A549 (cell line): ENCODE measurements at regions not wholly inside any gene's neighbourhood (a gene's known extent, or its start where the extent isn't known, plus 50 kb on each side); places are given as distances from the start of the nearest gene placed in this dataset.

Experiments
- ATAC-seq, 2 experiments: fragments of 200-7000 bp in 1 of 2; fragments of >200 bp in 1 of 2; cut with Nextera tagmentation in 1 of 2; cut with Tn5 transposase in 1 of 2; 3 replicates each; pipeline versions ENCODE4 v1.8.0 to v1.9.1; 2018 to 2020; ENCODE audit warnings: mild to moderate bottlenecking in 1 of 2, moderate library complexity in 1 of 2
- CTCF ChIA-PET: fragments of 300-600 bp; sonication (Branson Sonifier 250); formaldehyde crosslinking; extraction: SDS; loops from one replicate; lab custom pipeline; 2021; ENCODE audit warnings: antibody characterized with exemption, inconsistent platforms; lab: Yijun Ruan, JAX
- POLR2A ChIA-PET: fragments of 350-600 bp; formaldehyde crosslinking; extraction: SDS; loops from one replicate; lab custom pipeline; 2021; ENCODE audit warnings: antibody characterized with exemption, inconsistent platforms; lab: Yijun Ruan, JAX
- DNase-seq, 2 experiments: peaks; one replicate each; pipeline versions ENCODE4 v3.0.0 to v3.0.0-alpha.2; 2011 to 2016; ENCODE audit warnings: low read depth in 1 of 2, low spot score in 1 of 2
- FAIRE-seq: peaks from 2 replicates; lab custom pipeline; 2011; peaks lifted over from hg19 to GRCh38; lab: Jason Lieb, UNC
- H3K27ac ChIP-seq, 2 experiments: fragments of >200 bp; sonication (Bioruptor Twin); formaldehyde crosslinking; 3 replicates each; pipeline ENCODE4 v1.5.1; 2016 to 2017
- H3K4me1 ChIP-seq: fragments of >200 bp; sonication (Bioruptor Twin); formaldehyde crosslinking; 3 replicates; pipeline ENCODE4 v1.6.1; 2016
- H3K4me2 ChIP-seq: fragments of >200 bp; sonication (Bioruptor Twin); formaldehyde crosslinking; 3 replicates; pipeline ENCODE4 v1.6.1; 2016
- H3K4me3 ChIP-seq: fragments of >200 bp; sonication (Bioruptor Twin); formaldehyde crosslinking; 3 replicates; pipeline ENCODE4 v1.5.1; 2016
- H3K9me3 ChIP-seq: fragments of >200 bp; sonication (Bioruptor Twin); formaldehyde crosslinking; 3 replicates; pipeline ENCODE4 v1.6.1; 2016
- ATOH8 ChIP-seq: fragments of 250-450 bp; sonication (Bioruptor Pico); IDR thresholded peaks from 2 replicates; pipeline ENCODE4 v1.5.0; 2020; ENCODE audit warnings: low read depth, mild to moderate bottlenecking, moderate library complexity
- BHLHE40 ChIP-seq: IDR thresholded peaks from 2 replicates; pipeline ENCODE4 v1.6.1; 2012; ENCODE audit warnings: low read depth, low read length, inconsistent platforms
- CBX8 ChIP-seq: fragments of 200-600 bp; sonication (generic); IDR thresholded peaks from 2 replicates; pipeline ENCODE4 v1.6.1; 2016
- E2F6 ChIP-seq: IDR thresholded peaks from 2 replicates; pipeline ENCODE4 v1.6.1; 2012; ENCODE audit warnings: low read depth, borderline replicate concordance
- EHMT2 ChIP-seq: fragments of 200-600 bp; sonication (generic); IDR thresholded peaks from 2 replicates; pipeline ENCODE4 v1.6.1; 2016; ENCODE audit warnings: antibody characterized with exemption, low read depth, mild to moderate bottlenecking, moderate library complexity
- ESRRA ChIP-seq: fragments of 150-350 bp; IDR thresholded peaks from 2 replicates; pipeline ENCODE4 v1.6.1; 2014; ENCODE audit warnings: mild to moderate bottlenecking, low read length, borderline replicate concordance
- FOSL2 ChIP-seq, 2 experiments: fragments of 450-650 bp in 1 of 2; fragments of >200 bp in 1 of 2; sonication (Bioruptor Twin) in 1 of 2; formaldehyde crosslinking; IDR thresholded peaks; 2 replicates each; pipeline versions ENCODE4 v1.5.0 to v1.6.1; 2016 to 2020; ENCODE audit warnings: mild to moderate bottlenecking in 1 of 2, moderate library complexity in 1 of 2
- FOXS1 ChIP-seq: fragments of 250-450 bp; sonication (Bioruptor Pico); IDR thresholded peaks from 2 replicates; pipeline ENCODE4 v1.5.0; 2020; ENCODE audit warnings: mild to moderate bottlenecking, moderate library complexity
- HDAC2 ChIP-seq: fragments of 200-600 bp; sonication (generic); IDR thresholded peaks from 2 replicates; pipeline ENCODE4 v1.6.1; 2016
- HEYL ChIP-seq: fragments of 250-450 bp; sonication (Bioruptor Pico); IDR thresholded peaks from 2 replicates; pipeline ENCODE4 v1.8.0; 2021; ENCODE audit warnings: mild to moderate bottlenecking, moderate library complexity
- HOXA7 ChIP-seq: fragments of 250-450 bp; sonication (Bioruptor Pico); IDR thresholded peaks from 2 replicates; pipeline ENCODE4 v1.5.0; 2020; ENCODE audit warnings: mild to moderate bottlenecking, moderate library complexity
- HOXB5 ChIP-seq: fragments of 250-450 bp; sonication (Bioruptor Pico); IDR thresholded peaks from 2 replicates; pipeline ENCODE4 v1.5.0; 2020; ENCODE audit warnings: mild to moderate bottlenecking, moderate library complexity
- JUN ChIP-seq, 2 experiments: fragments of >200 bp; sonication (Bioruptor Twin); formaldehyde crosslinking; IDR thresholded peaks; 2 replicates in 1 of 2; 3 replicates in 1 of 2; pipeline ENCODE4 v1.6.1; 2016 to 2017
- JUNB ChIP-seq: fragments of >200 bp; sonication (Bioruptor Twin); formaldehyde crosslinking; IDR thresholded peaks from 2 replicates; pipeline ENCODE4 v1.6.1; 2016
- MAFK ChIP-seq: fragments of 450-650 bp; IDR thresholded peaks from 2 replicates; pipeline ENCODE4 v1.6.1; 2014; ENCODE audit not compliant: partially characterized antibody
- NR3C1 ChIP-seq: fragments of >200 bp; sonication (Bioruptor Twin); formaldehyde crosslinking; IDR thresholded peaks from 3 replicates; pipeline ENCODE4 v1.6.1; 2017
- RAD21 ChIP-seq, 2 experiments: fragments of >200 bp in 1 of 2; sonication (Bioruptor Twin) in 1 of 2; formaldehyde crosslinking in 1 of 2; IDR thresholded peaks in 1 of 2; conservative IDR thresholded peaks in 1 of 2; 2 replicates in 1 of 2; 3 replicates in 1 of 2; pipeline ENCODE4 v1.6.1; 2012 to 2018; ENCODE audit warnings: inconsistent platforms in 1 of 2
- RARB ChIP-seq: fragments of 250-450 bp; sonication (Bioruptor Pico); IDR thresholded peaks from 2 replicates; pipeline ENCODE4 v1.8.0; 2021; ENCODE audit warnings: mild to moderate bottlenecking, moderate library complexity
- REST ChIP-seq: fragments of 200-600 bp; sonication (generic); IDR thresholded peaks from 2 replicates; pipeline ENCODE4 v1.6.1; 2016; ENCODE audit warnings: antibody characterized with exemption, mild to moderate bottlenecking, moderate library complexity
- SMC3 ChIP-seq: fragments of >200 bp; sonication (Bioruptor Twin); formaldehyde crosslinking; IDR thresholded peaks from 3 replicates; pipeline ENCODE4 v1.6.1; 2018; ENCODE audit warnings: inconsistent platforms
- ZC3H11A ChIP-seq: fragments of 450-650 bp; IDR thresholded peaks from 2 replicates; pipeline ENCODE4 v1.6.1; 2014; ENCODE audit warnings: antibody characterized with exemption, mild to moderate bottlenecking
- WGBS: methylation state at CpG from one replicate; pipeline ENCODE4 v1.1.6; 2017; ENCODE audit errors: missing lambda C conversion rate; 5-methylcytosine and 5-hydroxymethylcytosine counted together
- TF ChIP-seq, protein P1 (sequence below): fragments of 150-350 bp; IDR thresholded peaks from 2 replicates; pipeline ENCODE4 v1.6.1; 2014; ENCODE audit warnings: low read depth, mild to moderate bottlenecking, low read length
- TF ChIP-seq, protein P2 (sequence below): IDR thresholded peaks from 2 replicates; pipeline ENCODE4 v1.6.1; 2012

- DNase-seq, result no peak
- no peak for ATAC-seq
- FAIRE-seq, result no peak
- Histone ChIP-seq H3K4me3 (no peak overlapping the region), H3K4me2 (no peak overlapping the region), H3K4me1 (no peaks in the 10 kb centered on the region), H3K27ac (no peak overlapping the region), H3K9me3 (no peaks in the 10 kb centered on the region)
- no peak for TF ChIP-seq REST
- TF ChIP-seq ZC3H11A, result no peak
- no peak for TF ChIP-seq MAFK
- TF ChIP-seq JUNB, result no peak
- TF ChIP-seq ATOH8, result no peak
- no peak for TF ChIP-seq HOXB5
- CTCF ChIA-PET, result no interaction called here
- POLR2A ChIA-PET, result no interaction called here
- WGBS, result 91% methylated on average over 2 of the region's 2 CpGs
These were observed 1040.8 kb downstream of the TAF11L14 start for GRCh38 chr5:18675041-18675440.

- no peaks in the 10 kb centered on the region for H3K4me1 ChIP-seq
- WGBS, result 55% methylated on average over 3 of the region's 3 CpGs
- no peak overlapping the region for H3K4me2 ChIP-seq
- no peak for TF ChIP-seq FOSL2 (IDR thresholded peaks at IDR 0.05)
- no peak for TF ChIP-seq FOSL2 (CRISPR knock-in tag; IDR thresholded peaks at IDR 0.05)
- no peak for TF ChIP-seq ESRRA
- TF ChIP-seq HDAC2, result no peak
- no peak for TF ChIP-seq BHLHE40
- no peak for TF ChIP-seq E2F6
- TF ChIP-seq, protein P1, sequence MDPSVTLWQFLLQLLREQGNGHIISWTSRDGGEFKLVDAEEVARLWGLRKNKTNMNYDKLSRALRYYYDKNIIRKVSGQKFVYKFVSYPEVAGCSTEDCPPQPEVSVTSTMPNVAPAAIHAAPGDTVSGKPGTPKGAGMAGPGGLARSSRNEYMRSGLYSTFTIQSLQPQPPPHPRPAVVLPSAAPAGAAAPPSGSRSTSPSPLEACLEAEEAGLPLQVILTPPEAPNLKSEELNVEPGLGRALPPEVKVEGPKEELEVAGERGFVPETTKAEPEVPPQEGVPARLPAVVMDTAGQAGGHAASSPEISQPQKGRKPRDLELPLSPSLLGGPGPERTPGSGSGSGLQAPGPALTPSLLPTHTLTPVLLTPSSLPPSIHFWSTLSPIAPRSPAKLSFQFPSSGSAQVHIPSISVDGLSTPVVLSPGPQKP, result no peak
- TF ChIP-seq EHMT2, result no peak
- FAIRE-seq (no peak), ATAC-seq (no peak), DNase-seq (no peak)
- ChIA-PET POLR2A (no interaction called here), CTCF (interaction anchor here (1.2 to 1.8 kb wide), 2 partner anchors 11 to 13 kb away, joined by 4 read pairs; no protein-coding TSS in a partner anchor)
- H3K4me3 ChIP-seq, result no peak overlapping the region
- H3K9me3 ChIP-seq, result no peaks in the 10 kb centered on the region
- H3K27ac ChIP-seq, result no peak overlapping the region
These were observed 1052.0 kb downstream of the TAF11L14 start for GRCh38 chr5:18686253-18686652.

- H3K9me3 ChIP-seq, result no peaks in the 10 kb centered on the region
- ATAC-seq, result no peak
- TF ChIP-seq CBX8 (no peak), NR3C1 (no peak), RARB (CRISPR knock-in tag) (no peak), JUN (IDR thresholded peaks at IDR 0.05) (no peak), MAFK (no peak), SMC3 (no peak), HOXA7 (CRISPR knock-in tag) (no peak), HEYL (no peak), RAD21 (conservative IDR thresholded peaks at IDR 0.05 in 1 of 2, IDR thresholded peaks at IDR 0.05 in 1 of 2) (no peak), ZC3H11A (no peak), FOXS1 (CRISPR knock-in tag) (no peak)
- TF ChIP-seq, protein P2, sequence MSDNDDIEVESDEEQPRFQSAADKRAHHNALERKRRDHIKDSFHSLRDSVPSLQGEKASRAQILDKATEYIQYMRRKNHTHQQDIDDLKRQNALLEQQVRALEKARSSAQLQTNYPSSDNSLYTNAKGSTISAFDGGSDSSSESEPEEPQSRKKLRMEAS, result no peak
- TF ChIP-seq, all 56 proteins: peak for 0
- Histone ChIP-seq H3K4me1 (no peaks in the 10 kb centered on the region), H3K4me2 (no peak overlapping the region), H3K27ac (no peak overlapping the region), H3K4me3 (no peak overlapping the region)
- ChIA-PET CTCF (no interaction called here), POLR2A (no interaction called here)
- FAIRE-seq, result no peak
- WGBS, result 58% methylated on average over 2 of the region's 2 CpGs
- DNase-seq, result no peak
These were observed 1053.2 kb downstream of the TAF11L14 start for GRCh38 chr5:18687429-18687828.
